PFSK-1 (cell line): ENCODE measurements at regions not wholly inside any gene's neighbourhood (a gene's known extent, or its start where the extent isn't known, plus 50 kb on each side); places are given as distances from the start of the nearest gene placed in this dataset.
A peak's percentile ranks its signal among the peaks of the same experiment; 100 is the strongest.

Source experiments
- POLR2AphosphoS5 ChIP-seq: IDR thresholded peaks from 2 replicates; pipeline ENCODE4 v1.6.1; 2012; ENCODE audit warnings: low read depth, mild to moderate bottlenecking, control low read depth, low read length, moderate library complexity
- SIN3A ChIP-seq: IDR thresholded peaks from 2 replicates; pipeline ENCODE4 v1.6.1; 2012; ENCODE audit warnings: mild to moderate bottlenecking, low read length, moderate library complexity, borderline replicate concordance; ENCODE audit not compliant: insufficient read depth
- TAF1 ChIP-seq: IDR thresholded peaks from 2 replicates; pipeline ENCODE4 v1.6.1; 2012; ENCODE audit warnings: low read length, control low read depth, borderline replicate concordance; ENCODE audit not compliant: insufficient read depth
- TF ChIP-seq, protein P1 (sequence below), 2 experiments: IDR thresholded peaks; 2 replicates each; pipeline versions ENCODE4 v1.6.1 to v1.8.0; 2011 to 2012; ENCODE audit warnings: low read depth in 2 of 2, low read length in 2 of 2, control low read depth in 1 of 2, inconsistent platforms in 1 of 2, mild to moderate bottlenecking in 1 of 2, moderate library complexity in 1 of 2; ENCODE audit not compliant: insufficient read depth in 1 of 2

DNA sequence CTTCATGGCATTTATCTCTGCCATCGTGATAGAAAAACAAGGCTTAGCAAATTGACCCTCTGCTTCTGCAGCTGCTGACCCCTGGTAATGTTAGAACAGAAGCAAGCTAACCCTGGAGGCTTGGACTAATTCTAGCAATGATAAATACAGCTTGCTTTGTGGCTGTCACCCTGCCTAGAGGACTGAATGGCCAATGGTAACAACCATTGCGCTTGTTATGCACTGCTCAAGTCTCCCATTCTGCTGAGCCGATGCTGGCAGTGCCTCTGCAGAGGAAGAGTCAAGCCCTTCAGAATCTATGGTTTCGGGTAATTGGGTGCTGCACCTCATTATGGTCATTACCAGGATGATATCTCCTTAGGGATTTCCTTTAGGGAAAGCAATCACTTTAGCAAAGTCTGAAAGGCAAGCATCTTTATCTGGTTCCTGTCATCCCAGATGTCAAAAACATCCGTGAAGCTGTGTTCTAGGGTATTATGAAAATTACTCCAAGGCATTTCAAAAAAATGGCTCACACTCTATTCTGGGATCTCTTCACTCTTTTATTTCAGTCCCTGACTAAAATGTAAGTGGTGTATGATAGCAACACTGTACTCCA is 186.8 kb upstream of the DLGAP1 start:
- TF ChIP-seq TAF1 (no peak), POLR2AphosphoS5 (peak; percentile 61), SIN3A (no peak; the same call in 1 of the 2 replicates)
- TF ChIP-seq, protein P1, sequence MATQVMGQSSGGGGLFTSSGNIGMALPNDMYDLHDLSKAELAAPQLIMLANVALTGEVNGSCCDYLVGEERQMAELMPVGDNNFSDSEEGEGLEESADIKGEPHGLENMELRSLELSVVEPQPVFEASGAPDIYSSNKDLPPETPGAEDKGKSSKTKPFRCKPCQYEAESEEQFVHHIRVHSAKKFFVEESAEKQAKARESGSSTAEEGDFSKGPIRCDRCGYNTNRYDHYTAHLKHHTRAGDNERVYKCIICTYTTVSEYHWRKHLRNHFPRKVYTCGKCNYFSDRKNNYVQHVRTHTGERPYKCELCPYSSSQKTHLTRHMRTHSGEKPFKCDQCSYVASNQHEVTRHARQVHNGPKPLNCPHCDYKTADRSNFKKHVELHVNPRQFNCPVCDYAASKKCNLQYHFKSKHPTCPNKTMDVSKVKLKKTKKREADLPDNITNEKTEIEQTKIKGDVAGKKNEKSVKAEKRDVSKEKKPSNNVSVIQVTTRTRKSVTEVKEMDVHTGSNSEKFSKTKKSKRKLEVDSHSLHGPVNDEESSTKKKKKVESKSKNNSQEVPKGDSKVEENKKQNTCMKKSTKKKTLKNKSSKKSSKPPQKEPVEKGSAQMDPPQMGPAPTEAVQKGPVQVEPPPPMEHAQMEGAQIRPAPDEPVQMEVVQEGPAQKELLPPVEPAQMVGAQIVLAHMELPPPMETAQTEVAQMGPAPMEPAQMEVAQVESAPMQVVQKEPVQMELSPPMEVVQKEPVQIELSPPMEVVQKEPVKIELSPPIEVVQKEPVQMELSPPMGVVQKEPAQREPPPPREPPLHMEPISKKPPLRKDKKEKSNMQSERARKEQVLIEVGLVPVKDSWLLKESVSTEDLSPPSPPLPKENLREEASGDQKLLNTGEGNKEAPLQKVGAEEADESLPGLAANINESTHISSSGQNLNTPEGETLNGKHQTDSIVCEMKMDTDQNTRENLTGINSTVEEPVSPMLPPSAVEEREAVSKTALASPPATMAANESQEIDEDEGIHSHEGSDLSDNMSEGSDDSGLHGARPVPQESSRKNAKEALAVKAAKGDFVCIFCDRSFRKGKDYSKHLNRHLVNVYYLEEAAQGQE (IDR thresholded peaks at IDR 0.05; ENCODE audit: insufficient read depth in 1 of 2, low read depth in 2 of 2, low read length in 2 of 2), result no peak; a peak in 1 of 4 replicates
